ENCODE measurements at regions not wholly inside any gene's neighbourhood (a gene's known extent, or its start where the extent isn't known, plus 50 kb on each side); places are given as distances from the start of the nearest gene placed in this dataset.
"Not testable (repeated sequence)": the region's sequence is repeated elsewhere in the genome, so short reads cannot be mapped to it uniquely, and the experiment has no call there.

GRCh38 chr6:14600306-14600705 is 482.7 kb downstream of the CD83 start:
- POLR2A ChIA-PET, CTCF ChIA-PET: not testable (repeated sequence)

- CTCF ChIA-PET: no interaction called here
These were observed 483.9 kb downstream of the CD83 start for GRCh38 chr6:14601490-14601889.

GRCh38 chr6:14606353-14606752 is 488.8 kb downstream of the CD83 start:
- CTCF ChIA-PET: no interaction called here
- POLR2A ChIA-PET: no interaction called here

More at GRCh38 chr6:14601490-14601889, 483.9 kb downstream of the CD83 start:
- POLR2A ChIA-PET: no interaction called here

GRCh38 chr6:14610141-14610540 is 492.6 kb downstream of the CD83 start:
- CTCF ChIA-PET: no interaction called here

GRCh38 chr6:14612016-14612980 is 494.7 kb downstream of the CD83 start:
- CTCF ChIA-PET: no interaction called here

More at GRCh38 chr6:14610141-14610540, 492.6 kb downstream of the CD83 start:
- POLR2A ChIA-PET: interaction anchor here (0.5 kb wide), 1 partner anchor 637 kb away, joined by 4 read pairs; no protein-coding TSS in a partner anchor

GRCh38 chr6:14614631-14615030 is 497.1 kb downstream of the CD83 start:
- ChIA-PET POLR2A (no interaction called here), CTCF (no interaction called here)

More at GRCh38 chr6:14612016-14612980, 494.7 kb downstream of the CD83 start:
- POLR2A ChIA-PET: no interaction called here

- ChIA-PET CTCF (interaction anchor here (1.1 kb wide), 1 partner anchor 12 kb away, joined by 3 read pairs; no protein-coding TSS in a partner anchor), POLR2A (no interaction called here)
These were observed 499.1 kb downstream of the CD83 start for GRCh38 chr6:14616656-14617055.

- ChIA-PET POLR2A (no interaction called here), CTCF (no interaction called here)
These were observed 501.3 kb downstream of the CD83 start for GRCh38 chr6:14618759-14619418.

- ChIA-PET CTCF (interaction anchor here (1.2 kb wide), 1 partner anchor 409 kb away, joined by 3 read pairs; no protein-coding TSS in a partner anchor), POLR2A (no interaction called here)
These were observed 501.8 kb downstream of the CD83 start for GRCh38 chr6:14619419-14619781.

GRCh38 chr6:14620522-14620921 is 502.9 kb downstream of the CD83 start:
- CTCF ChIA-PET: interaction anchor here (1.2 kb wide), 1 partner anchor 410 kb away, joined by 3 read pairs; no protein-coding TSS in a partner anchor
- POLR2A ChIA-PET: no interaction called here

- ChIA-PET CTCF (no interaction called here), POLR2A (no interaction called here)
These were observed 503.9 kb downstream of the CD83 start for GRCh38 chr6:14621518-14621917.

GRCh38 chr6:14622085-14622484 is 504.5 kb downstream of the CD83 start:
- ChIA-PET CTCF (no interaction called here), POLR2A (no interaction called here)

- POLR2A ChIA-PET: no interaction called here
These were observed 505.4 kb downstream of the CD83 start for GRCh38 chr6:14622909-14623505.

GRCh38 chr6:14625173-14625895 is 507.8 kb downstream of the CD83 start:
- CTCF ChIA-PET: no interaction called here
- POLR2A ChIA-PET: interaction anchor here (0.5 to 0.6 kb wide), 2 partner anchors 96 to 218 kb away, joined by 4 read pairs; no protein-coding TSS in a partner anchor

More at GRCh38 chr6:14622909-14623505, 505.4 kb downstream of the CD83 start:
- CTCF ChIA-PET: no interaction called here

- ChIA-PET CTCF (no interaction called here), POLR2A (no interaction called here)
These were observed 509.0 kb downstream of the CD83 start for GRCh38 chr6:14626556-14626955.

GRCh38 chr6:14630016-14630415 is 512.4 kb downstream of the CD83 start:
- POLR2A ChIA-PET: no interaction called here
- CTCF ChIA-PET: no interaction called here

GRCh38 chr6:14633479-14633878 is 515.9 kb downstream of the CD83 start:
- CTCF ChIA-PET: no interaction called here

GRCh38 chr6:14634072-14634471 is 516.5 kb downstream of the CD83 start:
- CTCF ChIA-PET: interaction anchor here (0.7 kb wide), 1 partner anchor 78 kb away, joined by 3 read pairs; no protein-coding TSS in a partner anchor
- POLR2A ChIA-PET: no interaction called here

More at GRCh38 chr6:14633479-14633878, 515.9 kb downstream of the CD83 start:
- POLR2A ChIA-PET: no interaction called here

GRCh38 chr6:14635195-14635594 is 517.6 kb downstream of the CD83 start:
- CTCF ChIA-PET: no interaction called here
- POLR2A ChIA-PET: no interaction called here
